ENCODE measurements at regions not wholly inside any gene's neighbourhood (a gene's known extent, or its start where the extent isn't known, plus 50 kb on each side); places are given as distances from the start of the nearest gene placed in this dataset.

DNA sequence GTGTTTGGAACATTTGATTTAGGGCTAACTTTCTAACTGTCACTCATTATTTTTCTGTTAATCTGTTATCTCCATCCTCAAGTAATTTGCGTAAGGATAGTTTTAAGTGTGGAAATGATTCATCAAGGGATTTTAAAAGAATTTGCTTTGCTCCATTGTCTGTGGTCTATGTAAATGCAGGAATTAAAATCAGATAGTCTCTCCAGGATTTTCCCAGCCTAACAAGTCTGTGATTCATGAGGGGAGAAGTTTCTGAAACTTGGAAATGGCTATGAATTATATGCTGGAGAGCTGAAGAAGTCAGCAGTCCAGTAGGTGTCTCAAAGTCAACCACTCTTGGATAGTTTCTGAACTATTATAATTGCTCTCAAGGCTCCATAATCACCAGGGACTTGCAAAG is 264.5 kb downstream of the MRPL39 start:
- 83 to 88% methylated on average over 1 of the region's 1 CpG for WGBS, 2 donors (ENCODE audit: low coverage in 1 of 2)
- Histone ChIP-seq H3K4me3 (no peak overlapping the region), H3K4me1 (no peaks in the 10 kb centered on the region), H3K27ac (no peak overlapping the region), H3K36me3 (no peaks in the 10 kb centered on the region), H3K9me3 (peaks cover 0 to 9% (median 0%) of the 10 kb centered on the region in 3 donors), H3K27me3 (no peaks in the 10 kb centered on the region)
- no peak for ATAC-seq
- no peak for TF ChIP-seq POLR2AphosphoS5 (IDR thresholded peaks at IDR 0.05)
- TF ChIP-seq POLR2A (IDR thresholded peaks at IDR 0.05) = no peak
- no peak for TF ChIP-seq CTCF (IDR thresholded peaks at IDR 0.05)
- TF ChIP-seq EP300 (IDR thresholded peaks at IDR 0.05) = no peak

DNA sequence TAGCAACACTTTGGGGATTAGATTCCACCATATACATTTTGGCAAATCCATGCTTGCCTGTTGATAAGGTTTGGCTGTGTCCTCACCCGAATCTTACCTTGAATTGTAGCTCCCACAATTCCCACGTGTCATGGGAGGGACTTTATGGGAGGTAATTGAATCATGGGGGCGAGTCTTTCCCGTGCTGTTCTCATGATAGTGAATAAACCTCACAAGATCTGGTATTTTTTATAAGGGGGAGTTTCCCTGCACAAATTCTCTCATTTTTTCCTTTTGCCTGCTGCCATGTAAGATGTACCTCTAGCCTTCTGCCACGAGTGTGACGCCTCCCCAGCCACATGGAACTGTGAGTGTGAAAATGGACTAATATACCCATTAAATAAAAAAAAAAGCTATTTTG is 265.3 kb downstream of the MRPL39 start:
- H3K27me3 ChIP-seq = no peaks in the 10 kb centered on the region
- H3K4me1 ChIP-seq = no peaks in the 10 kb centered on the region
- H3K36me3 ChIP-seq = no peaks in the 10 kb centered on the region
- no peak overlapping the region for H3K4me3 ChIP-seq
- no peak for TF ChIP-seq EP300 (IDR thresholded peaks at IDR 0.05)
- TF ChIP-seq POLR2A (IDR thresholded peaks at IDR 0.05) = no peak
- no peak for TF ChIP-seq POLR2AphosphoS5 (IDR thresholded peaks at IDR 0.05)
- TF ChIP-seq CTCF (IDR thresholded peaks at IDR 0.05) = no peak
- WGBS, 2 donors (ENCODE audit: low coverage in 1 of 2) = 88 to 93% methylated on average over 2 to 6 of the region's 6 CpGs
- H3K9me3 ChIP-seq = peaks cover 0 to 4% (median 0%) of the 10 kb centered on the region in 3 donors
- no peak overlapping the region for H3K27ac ChIP-seq
- no peak for ATAC-seq

DNA sequence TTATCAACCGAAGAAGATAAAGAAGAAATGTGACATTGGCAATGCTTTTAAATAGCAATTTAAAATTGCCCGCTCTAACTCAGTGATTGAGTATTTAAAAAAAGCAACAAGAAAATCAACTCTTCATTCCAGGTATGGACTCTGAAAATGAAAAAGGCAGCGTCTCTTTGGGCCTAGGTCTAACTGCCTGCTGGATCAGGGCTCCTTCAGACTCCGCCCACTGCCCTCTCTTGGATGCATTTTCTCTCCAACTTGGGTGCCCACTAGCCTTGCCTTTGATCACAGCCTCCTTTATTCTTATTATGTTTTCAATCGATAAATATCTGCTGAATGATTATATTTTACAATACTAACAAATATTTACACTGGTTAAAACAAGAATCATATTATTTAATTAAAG is 268.9 kb downstream of the MRPL39 start:
- Histone ChIP-seq H3K4me3 (no peak overlapping the region), H3K4me1 (no peaks in the 10 kb centered on the region), H3K27ac (no peak overlapping the region), H3K9me3 (no peaks in the 10 kb centered on the region), H3K36me3 (no peaks in the 10 kb centered on the region), H3K27me3 (no peaks in the 10 kb centered on the region)
- no peak for TF ChIP-seq POLR2A (IDR thresholded peaks at IDR 0.05)
- no peak for TF ChIP-seq CTCF (IDR thresholded peaks at IDR 0.05)
- no peak for TF ChIP-seq POLR2AphosphoS5 (IDR thresholded peaks at IDR 0.05)
- no peak for TF ChIP-seq EP300 (IDR thresholded peaks at IDR 0.05)
- ATAC-seq = no peak
- WGBS, 2 donors (ENCODE audit: low coverage in 1 of 2) = 84 to 93% methylated on average over 3 to 5 of the region's 5 CpGs

DNA sequence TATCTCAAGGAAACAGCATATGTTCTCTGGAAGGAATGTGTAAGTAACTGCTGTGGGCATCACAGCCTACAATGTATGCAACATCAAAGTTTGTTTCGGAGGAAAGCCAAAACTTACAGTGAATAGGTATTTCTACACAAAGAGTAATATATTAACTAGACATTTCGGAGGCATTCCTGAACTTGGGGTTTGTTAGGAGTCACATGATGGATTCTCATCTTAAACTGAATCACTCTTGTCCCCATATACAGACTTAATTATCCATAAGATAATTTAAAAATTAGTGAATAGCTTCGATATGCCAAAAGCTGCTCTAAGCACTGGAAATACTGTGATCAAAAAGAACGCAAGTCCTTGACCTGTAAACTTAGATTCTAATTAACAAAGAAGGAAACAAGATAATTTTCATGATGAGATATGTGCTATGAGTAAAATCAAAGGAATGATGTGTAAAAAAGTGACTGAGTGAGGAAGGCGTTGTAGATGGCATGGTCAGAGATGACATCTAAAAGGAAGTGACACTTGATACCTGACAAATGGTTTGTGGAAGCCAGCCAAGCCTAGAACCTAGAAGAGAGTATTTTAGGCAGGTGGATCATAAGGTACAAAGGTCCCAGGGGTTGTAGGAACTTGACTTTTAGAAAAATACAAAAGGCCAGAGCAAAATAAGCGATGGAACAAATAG is 273.1 kb downstream of the MRPL39 start:
- Histone ChIP-seq H3K9me3 (no peaks in the 10 kb centered on the region), H3K4me1 (no peaks in the 10 kb centered on the region), H3K27me3 (no peaks in the 10 kb centered on the region), H3K36me3 (no peaks in the 10 kb centered on the region), H3K4me3 (no peak overlapping the region), H3K27ac (no peak overlapping the region)
- WGBS, 2 donors (ENCODE audit: low coverage in 1 of 2) = 85 to 91% methylated on average over 6 of the region's 6 CpGs
- ATAC-seq = no peak
- TF ChIP-seq POLR2AphosphoS5 (IDR thresholded peaks at IDR 0.05) = no peak
- no peak for TF ChIP-seq POLR2A (IDR thresholded peaks at IDR 0.05)
- TF ChIP-seq CTCF (IDR thresholded peaks at IDR 0.05) = no peak
- TF ChIP-seq EP300 (IDR thresholded peaks at IDR 0.05) = no peak

DNA sequence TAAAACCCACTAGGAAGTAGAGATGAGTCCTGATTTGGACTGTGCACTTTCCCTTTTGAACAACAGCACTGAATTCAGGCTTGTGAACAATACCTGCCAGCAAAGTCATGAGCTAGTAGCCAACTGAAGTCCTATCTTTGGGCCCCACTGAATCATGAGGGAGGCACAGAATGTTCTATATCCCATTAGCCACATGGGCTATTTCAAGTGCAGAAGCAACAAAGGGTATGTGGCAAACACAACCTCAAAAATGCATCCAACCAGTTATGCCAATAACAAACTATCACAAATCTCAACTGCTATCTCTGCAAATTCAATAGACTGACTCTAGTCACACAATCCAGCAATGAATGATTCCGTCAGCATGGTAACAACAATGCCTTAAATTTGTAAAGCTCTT is 276.0 kb downstream of the MRPL39 start:
- H3K4me3 ChIP-seq = no peak overlapping the region
- no peak for ATAC-seq
- no peak overlapping the region for H3K27ac ChIP-seq
- no peaks in the 10 kb centered on the region for H3K36me3 ChIP-seq
- 100% methylated on average over 1 of the region's 1 CpG for WGBS, 2 donors (ENCODE audit: low coverage in 1 of 2)
- no peaks in the 10 kb centered on the region for H3K27me3 ChIP-seq
- H3K4me1 ChIP-seq = no peaks in the 10 kb centered on the region
- TF ChIP-seq CTCF (IDR thresholded peaks at IDR 0.05) (no peak), POLR2A (IDR thresholded peaks at IDR 0.05) (no peak), POLR2AphosphoS5 (IDR thresholded peaks at IDR 0.05) (no peak), EP300 (IDR thresholded peaks at IDR 0.05) (no peak)
- no peaks in the 10 kb centered on the region for H3K9me3 ChIP-seq
